ENCODE measurements at regions not wholly inside any gene's neighbourhood (a gene's known extent, or its start where the extent isn't known, plus 50 kb on each side); places are given as distances from the start of the nearest gene placed in this dataset.
"Not testable (repeated sequence)": the region's sequence is repeated elsewhere in the genome, so short reads cannot be mapped to it uniquely, and the experiment has no call there.

GRCh38 chr2:7694076-7694985 lies 777.1 kb downstream of the RNF144A start:
- Histone ChIP-seq H3K27me3 (ENCODE audit: control insufficient read depth, insufficient read depth, low read length) (no peaks in the 10 kb centered on the region), H3K9ac (ENCODE audit: low read depth, low read length) (no peak overlapping the region), H3K4me1 (ENCODE audit: control insufficient read depth, insufficient read depth, low read length) (peaks cover 16% of the 10 kb centered on the region), H3K4me2 (ENCODE audit: low read length) (no peak overlapping the region), H3K9me3 (replicated peaks; ENCODE audit: low read length) (no peaks in the 10 kb centered on the region), H3K36me3 (ENCODE audit: insufficient read depth, low read length) (no peaks in the 10 kb centered on the region), H3K4me3 (ENCODE audit: low read length) (no peak overlapping the region)

- not testable (repeated sequence) for H3K4me3 ChIP-seq (ENCODE audit: low read length); H3K9me3 ChIP-seq (replicated peaks; ENCODE audit: low read length); H3K27me3 ChIP-seq (ENCODE audit: control insufficient read depth, insufficient read depth, low read length); H3K4me2 ChIP-seq (ENCODE audit: low read length); H3K36me3 ChIP-seq (ENCODE audit: insufficient read depth, low read length); H3K9ac ChIP-seq (ENCODE audit: low read depth, low read length)
- peaks cover 16% of the 10 kb centered on the region for H3K4me1 ChIP-seq (ENCODE audit: control insufficient read depth, insufficient read depth, low read length)
These were observed 779.3 kb downstream of the RNF144A start for GRCh38 chr2:7696556-7696955.

GRCh38 chr2:7697052-7697451 lies 779.8 kb downstream of the RNF144A start:
- no peak overlapping the region for H3K9ac ChIP-seq (ENCODE audit: low read depth, low read length)
- H3K4me2 ChIP-seq (ENCODE audit: low read length): no peak overlapping the region
- H3K36me3 ChIP-seq (ENCODE audit: insufficient read depth, low read length): no peaks in the 10 kb centered on the region
- H3K4me3 ChIP-seq (ENCODE audit: low read length): no peak overlapping the region
- no peaks in the 10 kb centered on the region for H3K27me3 ChIP-seq (ENCODE audit: control insufficient read depth, insufficient read depth, low read length)
- H3K4me1 ChIP-seq (ENCODE audit: control insufficient read depth, insufficient read depth, low read length): peaks cover 13% of the 10 kb centered on the region
- H3K9me3 ChIP-seq (replicated peaks; ENCODE audit: low read length): no peaks in the 10 kb centered on the region

GRCh38 chr2:7701791-7702190 lies 784.6 kb downstream of the RNF144A start:
- H3K4me1 ChIP-seq (ENCODE audit: control insufficient read depth, insufficient read depth, low read length): peaks cover 4% of the 10 kb centered on the region
- no peak overlapping the region for H3K9ac ChIP-seq (ENCODE audit: low read depth, low read length)
- H3K9me3 ChIP-seq (replicated peaks; ENCODE audit: low read length): no peaks in the 10 kb centered on the region
- no peaks in the 10 kb centered on the region for H3K27me3 ChIP-seq (ENCODE audit: control insufficient read depth, insufficient read depth, low read length)
- no peak overlapping the region for H3K4me2 ChIP-seq (ENCODE audit: low read length)
- no peaks in the 10 kb centered on the region for H3K36me3 ChIP-seq (ENCODE audit: insufficient read depth, low read length)
- H3K4me3 ChIP-seq (ENCODE audit: low read length): no peak overlapping the region

- no peaks in the 10 kb centered on the region for H3K9me3 ChIP-seq (replicated peaks; ENCODE audit: low read length)
- peaks cover 17% of the 10 kb centered on the region for H3K4me1 ChIP-seq (ENCODE audit: control insufficient read depth, insufficient read depth, low read length)
- no peaks in the 10 kb centered on the region for H3K27me3 ChIP-seq (ENCODE audit: control insufficient read depth, insufficient read depth, low read length)
- no peaks in the 10 kb centered on the region for H3K36me3 ChIP-seq (ENCODE audit: insufficient read depth, low read length)
- no peak overlapping the region for H3K4me2 ChIP-seq (ENCODE audit: low read length)
- no peak overlapping the region for H3K9ac ChIP-seq (ENCODE audit: low read depth, low read length)
- no peak overlapping the region for H3K4me3 ChIP-seq (ENCODE audit: low read length)
These were observed 785.8 kb downstream of the RNF144A start for GRCh38 chr2:7703048-7703447.

GRCh38 chr2:7703543-7704144 lies 786.4 kb downstream of the RNF144A start:
- Histone ChIP-seq H3K4me3 (ENCODE audit: low read length) (no peak overlapping the region), H3K4me2 (ENCODE audit: low read length) (no peak overlapping the region), H3K9ac (ENCODE audit: low read depth, low read length) (no peak overlapping the region), H3K9me3 (replicated peaks; ENCODE audit: low read length) (no peaks in the 10 kb centered on the region), H3K36me3 (ENCODE audit: insufficient read depth, low read length) (no peaks in the 10 kb centered on the region), H3K27me3 (ENCODE audit: control insufficient read depth, insufficient read depth, low read length) (no peaks in the 10 kb centered on the region), H3K4me1 (ENCODE audit: control insufficient read depth, insufficient read depth, low read length) (peaks cover 22% of the 10 kb centered on the region)

- Histone ChIP-seq H3K4me2 (ENCODE audit: low read length) (no peak overlapping the region), H3K4me1 (ENCODE audit: control insufficient read depth, insufficient read depth, low read length) (peaks cover 22% of the 10 kb centered on the region), H3K36me3 (ENCODE audit: insufficient read depth, low read length) (no peaks in the 10 kb centered on the region), H3K9me3 (replicated peaks; ENCODE audit: low read length) (no peaks in the 10 kb centered on the region), H3K4me3 (ENCODE audit: low read length) (no peak overlapping the region), H3K9ac (ENCODE audit: low read depth, low read length) (no peak overlapping the region), H3K27me3 (ENCODE audit: control insufficient read depth, insufficient read depth, low read length) (no peaks in the 10 kb centered on the region)
These were observed 787.2 kb downstream of the RNF144A start for GRCh38 chr2:7704296-7704865.

- Histone ChIP-seq H3K4me2 (ENCODE audit: low read length) (no peak overlapping the region), H3K4me3 (ENCODE audit: low read length) (no peak overlapping the region), H3K9ac (ENCODE audit: low read depth, low read length) (no peak overlapping the region), H3K36me3 (ENCODE audit: insufficient read depth, low read length) (no peaks in the 10 kb centered on the region), H3K9me3 (replicated peaks; ENCODE audit: low read length) (no peaks in the 10 kb centered on the region), H3K27me3 (ENCODE audit: control insufficient read depth, insufficient read depth, low read length) (no peaks in the 10 kb centered on the region), H3K4me1 (ENCODE audit: control insufficient read depth, insufficient read depth, low read length) (peaks cover 30% of the 10 kb centered on the region)
These were observed 789.6 kb downstream of the RNF144A start for GRCh38 chr2:7706791-7707190.

- no peaks in the 10 kb centered on the region for H3K9me3 ChIP-seq (replicated peaks; ENCODE audit: low read length)
These were observed 790.5 kb downstream of the RNF144A start for GRCh38 chr2:7707723-7708122.

GRCh38 chr2:7709907-7710306 lies 792.7 kb downstream of the RNF144A start:
- Histone ChIP-seq H3K4me3 (ENCODE audit: low read length) (no peak overlapping the region), H3K4me1 (ENCODE audit: control insufficient read depth, insufficient read depth, low read length) (peaks cover 30% of the 10 kb centered on the region), H3K27me3 (ENCODE audit: control insufficient read depth, insufficient read depth, low read length) (no peaks in the 10 kb centered on the region), H3K36me3 (ENCODE audit: insufficient read depth, low read length) (no peaks in the 10 kb centered on the region), H3K9me3 (replicated peaks; ENCODE audit: low read length) (no peaks in the 10 kb centered on the region), H3K4me2 (ENCODE audit: low read length) (no peak overlapping the region), H3K9ac (ENCODE audit: low read depth, low read length) (no peak overlapping the region)

More at GRCh38 chr2:7707723-7708122, 790.5 kb downstream of the RNF144A start:
- Histone ChIP-seq H3K27me3 (ENCODE audit: control insufficient read depth, insufficient read depth, low read length) (no peaks in the 10 kb centered on the region), H3K4me1 (ENCODE audit: control insufficient read depth, insufficient read depth, low read length) (peaks cover 30% of the 10 kb centered on the region), H3K4me3 (ENCODE audit: low read length) (no peak overlapping the region), H3K36me3 (ENCODE audit: insufficient read depth, low read length) (no peaks in the 10 kb centered on the region), H3K9ac (ENCODE audit: low read depth, low read length) (no peak overlapping the region), H3K4me2 (ENCODE audit: low read length) (no peak overlapping the region)

GRCh38 chr2:7711167-7711566 lies 794.0 kb downstream of the RNF144A start:
- no peak overlapping the region for H3K4me2 ChIP-seq (ENCODE audit: low read length)
- H3K4me1 ChIP-seq (ENCODE audit: control insufficient read depth, insufficient read depth, low read length): peaks cover 30% of the 10 kb centered on the region
- no peaks in the 10 kb centered on the region for H3K36me3 ChIP-seq (ENCODE audit: insufficient read depth, low read length)
- H3K4me3 ChIP-seq (ENCODE audit: low read length): no peak overlapping the region
- H3K9ac ChIP-seq (ENCODE audit: low read depth, low read length): no peak overlapping the region
- H3K27me3 ChIP-seq (ENCODE audit: control insufficient read depth, insufficient read depth, low read length): no peaks in the 10 kb centered on the region
- no peaks in the 10 kb centered on the region for H3K9me3 ChIP-seq (replicated peaks; ENCODE audit: low read length)

All from skeletal muscle satellite cell (primary cell).